Spinal cord (tissue), 10 donors: ENCODE measurements at regions not wholly inside any gene's neighbourhood (a gene's known extent, or its start where the extent isn't known, plus 50 kb on each side); places are given as distances from the start of the nearest gene placed in this dataset. TPM values are rescaled to one million over a fixed set of nuclear protein-coding genes. Genes with fewer than 3 reads are reported as not detected.

ENCODE experiments used
- DNase-seq, 6 donors: peaks; one replicate each; pipeline versions ENCODE4 v3.0.0 to v3.0.0-alpha.2; 2013 to 2015; ENCODE audit warnings: low spot score in 6 of 6, low read depth in 4 of 6
- H3K27ac ChIP-seq: one replicate; pipeline ENCODE4 v1.5.1; 2013; ENCODE audit warnings: low read depth, low read length, control low read depth
- H3K27me3 ChIP-seq: one replicate; pipeline ENCODE4 v1.6.1; 2013; ENCODE audit warnings: low read length; ENCODE audit not compliant: control insufficient read depth, insufficient read depth
- H3K36me3 ChIP-seq: one replicate; pipeline ENCODE4 v1.6.1; 2013; ENCODE audit warnings: low read length; ENCODE audit not compliant: control insufficient read depth, insufficient read depth
- H3K4me1 ChIP-seq: one replicate; pipeline ENCODE4 v1.6.1; 2013; ENCODE audit warnings: low read length; ENCODE audit not compliant: control insufficient read depth, insufficient read depth
- H3K4me3 ChIP-seq: one replicate; pipeline ENCODE4 v1.5.1; 2013; ENCODE audit warnings: low read depth, low read length, control low read depth
- H3K9me3 ChIP-seq: one replicate; pipeline ENCODE4 v1.6.1; 2013; ENCODE audit warnings: low read length; ENCODE audit not compliant: control insufficient read depth, insufficient read depth
- WGBS: methylation state at CpG from one replicate; pipeline ENCODE4 v1.1.5; 2013; ENCODE audit warnings: missing lambda C conversion rate; ENCODE audit not compliant: insufficient coverage; 5-methylcytosine and 5-hydroxymethylcytosine counted together
- small RNA-seq: library from RNA; depleted of rRNA; stranded (forward); fragments of <200 nt; gene quantifications from one replicate; pipeline ENCODE3, GENCODE V24; 2014; ENCODE audit warnings: low replicate concordance
- donor health status: healthy.

GRCh38 chr6:37550191-37550831 is 50.6 kb upstream of the CCDC167 start:
- 54% methylated on average over 4 of the region's 12 CpGs for WGBS
- H3K27ac ChIP-seq, result no peak overlapping the region

GRCh38 chr6:37549558-37549957 is 49.9 kb upstream of the CCDC167 start:
- 90% methylated on average over 8 of the region's 11 CpGs for WGBS
- Histone ChIP-seq H3K36me3 (no peaks in the 10 kb centered on the region), H3K4me3 (no peak overlapping the region), H3K4me1 (peaks cover 31% of the 10 kb centered on the region), H3K27me3 (no peaks in the 10 kb centered on the region), H3K27ac (no peak overlapping the region), H3K9me3 (no peaks in the 10 kb centered on the region)
- DNase-seq, result no peak

More at GRCh38 chr6:37550191-37550831, 50.6 kb upstream of the CCDC167 start:
- Histone ChIP-seq H3K4me3 (no peak overlapping the region), H3K36me3 (no peaks in the 10 kb centered on the region), H3K4me1 (peaks cover 38% of the 10 kb centered on the region), H3K27me3 (no peaks in the 10 kb centered on the region), H3K9me3 (no peaks in the 10 kb centered on the region)
- peak in 2 of 6 donors; percentile 44 to 90 for DNase-seq

Small RNAs in the stretch of these regions (small RNA-seq; reads per million reads assigned to genes)
- gene MIR4462, result not detected
